Erythroblast (primary cell): ENCODE measurements at regions not wholly inside any gene's neighbourhood (a gene's known extent, or its start where the extent isn't known, plus 50 kb on each side); places are given as distances from the start of the nearest gene placed in this dataset.

Experiments
- GATA1 ChIP-seq: IDR thresholded peaks from 2 replicates; pipeline ENCODE4 v1.6.1; 2011; ENCODE audit warnings: low read depth, mild to moderate bottlenecking, control low read depth, low read length, moderate library complexity
- POLR2A ChIP-seq: IDR thresholded peaks from 2 replicates; pipeline ENCODE4 v1.6.1; 2011; ENCODE audit warnings: mild to moderate bottlenecking, low read length

DNA sequence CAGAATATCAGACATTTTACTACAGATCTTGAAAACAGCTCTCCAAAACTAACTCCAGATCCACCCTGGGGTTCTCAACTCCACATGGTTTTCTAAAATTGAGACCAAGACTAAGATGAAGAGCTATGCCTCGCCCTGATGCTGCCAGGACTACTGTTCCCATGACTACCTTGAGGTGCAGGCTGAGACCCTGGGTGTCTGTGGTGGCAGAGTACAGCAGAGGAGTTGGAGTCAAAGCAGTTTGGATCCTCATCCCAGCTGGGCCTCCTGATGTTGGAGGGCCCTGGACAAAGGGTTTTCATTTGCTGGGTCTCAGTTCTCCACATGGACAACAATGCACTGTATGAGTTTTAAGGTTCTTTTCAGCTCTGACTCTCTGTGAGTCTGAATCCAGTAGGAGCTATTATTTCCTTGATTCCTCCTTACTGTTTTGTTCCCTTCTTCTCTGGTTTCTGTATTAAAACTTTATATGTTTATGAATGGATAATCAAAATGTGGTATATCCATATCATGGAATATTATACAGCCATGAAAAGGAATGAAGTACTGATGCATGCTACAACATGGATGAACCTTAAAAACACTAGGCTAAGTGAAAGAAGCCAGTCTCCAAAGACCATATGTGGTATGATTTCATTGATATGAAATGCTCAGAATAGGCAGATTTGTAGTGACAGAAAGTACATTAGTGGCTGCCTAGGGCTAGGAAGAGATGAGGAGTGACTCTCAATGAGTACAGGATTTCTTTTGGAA lies 93.0 kb downstream of the CPN2 start:
- TF ChIP-seq POLR2A = no peak
- TF ChIP-seq GATA1 = no peak
